Gastrocnemius medialis (tissue), 4 donors: ENCODE measurements at regions not wholly inside any gene's neighbourhood (a gene's known extent, or its start where the extent isn't known, plus 50 kb on each side); places are given as distances from the start of the nearest gene placed in this dataset.

Experiments used
- CTCF ChIP-seq, 5 experiments: fragments of 450-650 bp in 3 of 5; fragments of 200-600 bp in 2 of 5; sonication (generic) in 2 of 5; IDR thresholded peaks in 4 of 5; conservative IDR thresholded peaks in 1 of 5; 1 replicate in 4 of 5; 2 replicates in 1 of 5; pipeline ENCODE4 v1.5.1; 2016 to 2019; ENCODE audit warnings: antibody characterized with exemption in 5 of 5, mild to moderate bottlenecking in 3 of 5, moderate library complexity in 3 of 5
- POLR2A ChIP-seq, 2 donors: fragments of 450-650 bp; IDR thresholded peaks; one replicate each; pipeline ENCODE4 v1.6.1; 2017; ENCODE audit warnings: antibody characterized with exemption in 2 of 2, mild to moderate bottlenecking in 2 of 2, moderate library complexity in 2 of 2

- TF ChIP-seq CTCF (IDR thresholded peaks at IDR 0.05 in 4 of 5, conservative IDR thresholded peaks at IDR 0.05 in 1 of 5) (no peak), POLR2A (IDR thresholded peaks at IDR 0.05) (no peak)
Measured at GRCh38 chr6:21523652-21524051, 69.9 kb upstream of the SOX4 start.
